ENCODE measurements at regions not wholly inside any gene's neighbourhood (a gene's known extent, or its start where the extent isn't known, plus 50 kb on each side); places are given as distances from the start of the nearest gene placed in this dataset.

- Histone ChIP-seq H3K4me2 (ENCODE audit: control insufficient read depth, insufficient read depth) (no peak overlapping the region), H3K79me2 (ENCODE audit: control insufficient read depth, insufficient read depth, low read length) (no peaks in the 10 kb centered on the region), H3K36me3 (ENCODE audit: control insufficient read depth in 2 of 2, insufficient read depth in 2 of 2, low read length in 1 of 2) (no peaks in the 10 kb centered on the region), H4K20me1 (ENCODE audit: control insufficient read depth, insufficient read depth) (no peaks in the 10 kb centered on the region), H3K27ac (ENCODE audit: control insufficient read depth, insufficient read depth) (no peak overlapping the region), H3K9ac (ENCODE audit: control insufficient read depth, insufficient read depth, low read length) (no peak overlapping the region), H3K27me3 (replicated peaks in 1 of 2; ENCODE audit: control insufficient read depth in 2 of 2, insufficient read depth in 2 of 2, low read length in 1 of 2) (no peaks in the 10 kb centered on the region), H2AFZ (ENCODE audit: control insufficient read depth, low read depth, low read length) (no peak overlapping the region), H3K4me3 (no peak overlapping the region), H3K9me3 (replicated peaks; ENCODE audit: control insufficient read depth, insufficient read depth, low read length) (no peaks in the 10 kb centered on the region), H3K4me1 (ENCODE audit: control insufficient read depth, insufficient read depth, low read length) (no peaks in the 10 kb centered on the region)
- in situ Hi-C loops (cut with MboI): no loop called here
- BruUV-seq (replicated peaks): no TSS peak
- POLR2A ChIA-PET: no interaction called here
- intact Hi-C loops (cut with micrococcal nuclease; ENCODE audit: unreplicated experiment): no loop called here
- ATAC-seq: no peak
- no peak for FAIRE-seq
- no peak for DNase-seq (ENCODE audit: low read depth, low spot score)
- RAD21 ChIA-PET (ENCODE audit: unreplicated experiment): no interaction called here
- TF ChIP-seq IRF5 (IDR thresholded peaks at IDR 0.05; ENCODE audit: borderline replicate concordance) (no peak), JUNB (IDR thresholded peaks at IDR 0.05) (no peak), CTCF (IDR thresholded peaks at IDR 0.05 in 2 of 3, conservative IDR thresholded peaks at IDR 0.05 in 1 of 3; ENCODE audit: control insufficient read depth in 2 of 3, extremely low read depth in 1 of 3, insufficient read depth in 1 of 3, low read depth in 3 of 3, low read length in 3 of 3) (no peak), BMI1 (IDR thresholded peaks at IDR 0.05; ENCODE audit: borderline replicate concordance) (no peak)
- CTCF ChIA-PET: interaction anchor here (1.3 kb wide), 1 partner anchor 55 kb away, joined by 4 read pairs; no protein-coding TSS in a partner anchor
- SMC1A ChIA-PET (ENCODE audit: uncharacterized antibody, unreplicated experiment): interaction anchor here (0.7 to 0.9 kb wide), 2 partner anchors 17 to 90 kb away, joined by 3 read pairs; no protein-coding TSS in a partner anchor
- WGBS (ENCODE audit: insufficient coverage, insufficient replicate concordance, low lambda C conversion rate, missing lambda C conversion rate): 42% methylated on average over 7 of the region's 7 CpGs
These were observed 481.9 kb downstream of the CDH2 start for GRCh38 chr18:27695052-27695451.

- no peaks in the 10 kb centered on the region for H3K79me2 ChIP-seq (ENCODE audit: control insufficient read depth, insufficient read depth, low read length)
- no peak overlapping the region for H3K4me3 ChIP-seq
- no peaks in the 10 kb centered on the region for H3K4me1 ChIP-seq (ENCODE audit: control insufficient read depth, insufficient read depth, low read length)
- SMC1A ChIA-PET (ENCODE audit: uncharacterized antibody, unreplicated experiment): no interaction called here
- POLR2A ChIA-PET: no interaction called here
- intact Hi-C loops (cut with micrococcal nuclease; ENCODE audit: unreplicated experiment): loop anchor here (5.0 kb wide), 1 partner anchor 64 kb away; no protein-coding TSS in a partner anchor
- no TSS peak for BruUV-seq (replicated peaks)
- no peak overlapping the region for H2AFZ ChIP-seq (ENCODE audit: control insufficient read depth, low read depth, low read length)
- H3K4me2 ChIP-seq (ENCODE audit: control insufficient read depth, insufficient read depth): no peak overlapping the region
- H4K20me1 ChIP-seq (ENCODE audit: control insufficient read depth, insufficient read depth): no peaks in the 10 kb centered on the region
- H3K9me3 ChIP-seq (replicated peaks; ENCODE audit: control insufficient read depth, insufficient read depth, low read length): no peaks in the 10 kb centered on the region
- in situ Hi-C loops (cut with MboI): no loop called here
- FAIRE-seq (no peak), DNase-seq (ENCODE audit: low read depth, low spot score) (no peak), ATAC-seq (no peak)
- RAD21 ChIA-PET (ENCODE audit: unreplicated experiment): no interaction called here
- H3K36me3 ChIP-seq (ENCODE audit: control insufficient read depth in 2 of 2, insufficient read depth in 2 of 2, low read length in 1 of 2): no peaks in the 10 kb centered on the region
- CTCF ChIA-PET: no interaction called here
- no peak overlapping the region for H3K27ac ChIP-seq (ENCODE audit: control insufficient read depth, insufficient read depth)
- WGBS (ENCODE audit: insufficient coverage, insufficient replicate concordance, low lambda C conversion rate, missing lambda C conversion rate): 0% methylated on average over 1 of the region's 1 CpG
- H3K27me3 ChIP-seq (replicated peaks in 1 of 2; ENCODE audit: control insufficient read depth in 2 of 2, insufficient read depth in 2 of 2, low read length in 1 of 2): no peaks in the 10 kb centered on the region
- no peak overlapping the region for H3K9ac ChIP-seq (ENCODE audit: control insufficient read depth, insufficient read depth, low read length)
- TF ChIP-seq ZNF592 (IDR thresholded peaks at IDR 0.05): no peak
These were observed 488.3 kb downstream of the CDH2 start for GRCh38 chr18:27688581-27688980.

Data from GM12878 (cell line).